Colonic mucosa (tissue), 4 donors: ENCODE measurements at regions not wholly inside any gene's neighbourhood (a gene's known extent, or its start where the extent isn't known, plus 50 kb on each side); places are given as distances from the start of the nearest gene placed in this dataset.
"Not testable (repeated sequence)": the region's sequence is repeated elsewhere in the genome, so short reads cannot be mapped to it uniquely, and the experiment has no call there.

ENCODE experiments used
- DNase-seq: peaks from one replicate; pipeline ENCODE4 v3.0.0-alpha.2; 2020
- H3K27ac ChIP-seq: fragments of 200-600 bp; one replicate; pipeline ENCODE4 v1.8.0; 2021
- H3K27me3 ChIP-seq: fragments of 200-600 bp; one replicate; pipeline ENCODE4 v1.8.0; 2021
- H3K36me3 ChIP-seq: fragments of 200-600 bp; one replicate; pipeline ENCODE4 v1.8.0; 2021
- H3K4me1 ChIP-seq: fragments of 200-600 bp; one replicate; pipeline ENCODE4 v1.8.0; 2021; ENCODE audit warnings: mild to moderate bottlenecking
- H3K4me3 ChIP-seq: fragments of 200-600 bp; one replicate; pipeline ENCODE4 v1.8.0; 2021
- H3K9ac ChIP-seq, 2 donors: one replicate each; pipeline ENCODE4 v1.7.0; 2013; ENCODE audit warnings: control low read depth in 2 of 2, low read depth in 2 of 2, low read length in 2 of 2
- H3K9me3 ChIP-seq: fragments of 200-600 bp; one replicate; pipeline ENCODE4 v1.8.0; 2021
- CTCF ChIP-seq: fragments of 200-600 bp; IDR thresholded peaks from one replicate; pipeline ENCODE4 v1.8.0; 2022; ENCODE audit warnings: antibody characterized with exemption, mild to moderate bottlenecking
- intact Hi-C: fragments of 100-400 bp; cut with DNase I; formaldehyde crosslinking; loops from one replicate; pipeline ENCODE4 v1.14.1; 2022
- donor health status: healthy.
- donor health status: DM: no; HTN: no; CAD: no.
- donor health status: DM: no; HTN: no; CAD: no.

GRCh38 chr2:210768329-210768910 lies 212.0 kb downstream of the CPS1 start:
- intact Hi-C loops, result no loop called here
- DNase-seq, result no peak
- H3K4me1 ChIP-seq, result no peaks in the 10 kb centered on the region
- TF ChIP-seq CTCF, result no peak
- no peak overlapping the region for H3K4me3 ChIP-seq
- no peaks in the 10 kb centered on the region for H3K9me3 ChIP-seq
- H3K9ac ChIP-seq, result no peak overlapping the region
- H3K36me3 ChIP-seq, result no peaks in the 10 kb centered on the region
- H3K27ac ChIP-seq, result no peak overlapping the region
- H3K27me3 ChIP-seq, result no peaks in the 10 kb centered on the region

GRCh38 chr2:210776756-210777155 lies 220.4 kb downstream of the CPS1 start:
- intact Hi-C loops, result no loop called here
- Histone ChIP-seq H3K36me3 (no peaks in the 10 kb centered on the region), H3K4me1 (no peaks in the 10 kb centered on the region), H3K27ac (no peak overlapping the region), H3K9me3 (no peaks in the 10 kb centered on the region), H3K27me3 (no peaks in the 10 kb centered on the region), H3K4me3 (no peak overlapping the region), H3K9ac (no peak overlapping the region)
- TF ChIP-seq CTCF, result no peak
- no peak for DNase-seq

GRCh38 chr2:210782222-210782621 lies 225.8 kb downstream of the CPS1 start:
- Histone ChIP-seq H3K9ac (no peak overlapping the region), H3K27ac (no peak overlapping the region), H3K4me3 (no peak overlapping the region), H3K4me1 (no peaks in the 10 kb centered on the region), H3K9me3 (no peaks in the 10 kb centered on the region), H3K27me3 (no peaks in the 10 kb centered on the region), H3K36me3 (no peaks in the 10 kb centered on the region)
- no peak for DNase-seq
- intact Hi-C loops, result no loop called here
- TF ChIP-seq CTCF, result no peak

- H3K4me1 ChIP-seq, H3K36me3 ChIP-seq, H3K9ac ChIP-seq, DNase-seq, intact Hi-C loops, H3K9me3 ChIP-seq, H3K27ac ChIP-seq, H3K27me3 ChIP-seq, H3K4me3 ChIP-seq: not testable (repeated sequence)
These were observed 231.4 kb downstream of the CPS1 start for GRCh38 chr2:210787831-210788230.

- DNase-seq, result no peak
- no peak overlapping the region for H3K4me3 ChIP-seq
- H3K27me3 ChIP-seq, result no peaks in the 10 kb centered on the region
- intact Hi-C loops, result no loop called here
- no peak for TF ChIP-seq CTCF
- H3K27ac ChIP-seq, result no peak overlapping the region
- no peaks in the 10 kb centered on the region for H3K9me3 ChIP-seq
- no peaks in the 10 kb centered on the region for H3K4me1 ChIP-seq
- no peaks in the 10 kb centered on the region for H3K36me3 ChIP-seq
- no peak overlapping the region for H3K9ac ChIP-seq
These were observed 235.6 kb downstream of the CPS1 start for GRCh38 chr2:210792000-210792399.

GRCh38 chr2:210795506-210795905 lies 239.1 kb downstream of the CPS1 start:
- Histone ChIP-seq H3K4me3 (no peak overlapping the region), H3K9ac (no peak overlapping the region), H3K36me3 (no peaks in the 10 kb centered on the region), H3K4me1 (no peaks in the 10 kb centered on the region), H3K27ac (no peak overlapping the region), H3K9me3 (no peaks in the 10 kb centered on the region), H3K27me3 (no peaks in the 10 kb centered on the region)
- TF ChIP-seq CTCF, result no peak
- intact Hi-C loops, result no loop called here
- DNase-seq, result no peak
